Islet precursor cell (in vitro differentiated cells): ENCODE measurements at regions not wholly inside any gene's neighbourhood (a gene's known extent, or its start where the extent isn't known, plus 50 kb on each side); places are given as distances from the start of the nearest gene placed in this dataset.

ENCODE experiments used
- DNase-seq: peaks from one replicate; pipeline ENCODE4 v3.0.0-alpha.2; 2018

- DNase-seq = no peak
Observed at GRCh38 chr13:53207556-53207955, 178.9 kb downstream of the OLFM4 start.

DNA sequence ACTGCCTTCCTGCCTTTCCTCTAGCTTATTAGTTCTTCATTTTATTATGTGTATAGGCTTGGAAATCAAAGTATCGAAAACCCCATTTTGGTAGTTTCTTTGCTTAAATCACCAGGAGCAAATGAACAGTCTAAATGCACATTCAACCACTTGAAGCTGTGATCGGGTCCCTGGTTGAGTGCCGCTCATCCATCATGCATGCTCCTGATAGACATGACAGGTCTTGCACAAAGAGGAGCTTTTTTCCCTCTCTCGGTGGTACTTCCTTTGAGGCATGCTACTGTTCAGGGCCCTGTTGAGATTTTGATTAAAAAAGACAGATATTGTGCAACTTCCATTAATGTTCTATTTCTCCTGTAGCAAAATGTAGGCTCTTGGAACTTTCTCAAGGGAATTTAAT lies 185.8 kb downstream of the OLFM4 start:
- no peak for DNase-seq

- DNase-seq = no peak
Observed at GRCh38 chr13:53215563-53215962, 186.9 kb downstream of the OLFM4 start.

DNA sequence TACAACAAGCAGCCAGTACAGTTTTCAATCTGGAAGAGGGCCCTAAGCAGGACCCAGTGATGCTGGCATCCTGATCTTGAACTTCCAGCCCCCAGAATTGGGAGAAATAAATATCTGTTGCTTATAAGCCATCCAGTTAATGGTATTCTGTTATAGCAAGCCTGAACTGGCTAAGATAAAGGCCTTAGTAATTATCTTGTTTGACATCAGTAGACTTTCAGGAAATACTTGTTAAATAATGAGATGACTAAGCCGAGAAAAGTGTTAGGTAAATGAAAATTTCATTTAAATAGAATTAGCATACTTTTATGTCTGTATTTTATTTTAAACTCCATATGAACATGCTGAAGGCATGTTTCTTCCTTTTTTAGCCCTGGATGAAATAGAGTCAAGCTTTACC lies 188.2 kb downstream of the OLFM4 start:
- DNase-seq = no peak

GRCh38 chr13:53217194-53217593 lies 188.6 kb downstream of the OLFM4 start:
- DNase-seq = no peak

- no peak for DNase-seq
Observed at GRCh38 chr13:53220038-53220437, 191.4 kb downstream of the OLFM4 start.

DNA sequence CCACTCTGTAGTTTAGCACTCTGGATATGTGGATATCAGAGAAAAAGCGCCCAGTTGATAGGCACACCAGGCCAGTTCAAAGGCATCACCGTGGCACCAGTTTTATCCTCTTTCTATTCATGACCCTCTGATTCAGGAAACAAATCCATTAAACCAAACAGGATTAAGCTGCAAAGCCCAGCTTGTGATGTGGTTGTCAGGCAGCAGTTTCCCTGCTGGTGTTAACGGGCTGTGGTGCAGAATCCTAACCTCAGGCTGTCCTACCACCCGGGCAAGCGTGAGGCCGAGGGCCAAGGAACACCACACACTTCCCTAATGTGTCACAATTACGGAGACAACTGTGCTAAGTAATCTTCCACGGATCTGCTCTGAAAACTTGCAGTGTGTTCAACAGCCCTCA lies 209.1 kb downstream of the OLFM4 start:
- no peak for DNase-seq

- DNase-seq = peak; percentile 67
Observed at GRCh38 chr13:53238261-53238660, 209.6 kb downstream of the OLFM4 start.

DNA sequence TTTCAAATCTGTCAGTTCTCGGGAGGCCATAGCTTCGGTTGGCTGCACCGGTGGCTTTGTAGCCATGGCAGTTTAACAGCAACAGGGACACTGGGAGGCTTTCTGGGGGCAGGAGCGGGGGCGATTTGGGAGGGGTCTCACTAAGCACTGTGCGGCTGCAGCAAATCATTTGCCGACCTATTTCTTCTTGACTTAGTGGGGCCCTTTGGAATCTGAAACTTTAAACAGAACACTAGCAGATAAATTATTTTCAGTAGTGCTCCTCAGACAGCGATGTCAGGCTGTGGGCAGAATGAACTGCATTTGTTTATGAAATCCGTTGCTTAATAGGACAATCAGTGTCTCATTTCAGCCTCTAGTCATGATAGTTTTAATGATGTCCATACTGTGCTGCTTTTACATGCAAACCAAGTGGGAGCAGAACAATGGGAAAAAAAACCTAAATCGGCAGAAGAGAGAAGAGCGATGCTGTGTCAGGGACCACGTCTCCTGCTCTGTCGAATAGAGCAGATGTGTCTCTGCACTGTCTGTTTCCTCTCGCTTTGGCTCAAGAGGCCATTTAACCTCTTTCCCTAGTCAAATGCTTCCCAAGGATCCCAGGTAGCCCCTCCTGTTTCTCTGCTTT lies 211.9 kb downstream of the OLFM4 start:
- no peak for DNase-seq

- DNase-seq = no peak
Observed at GRCh38 chr13:53241891-53242348, 213.3 kb downstream of the OLFM4 start.

DNA sequence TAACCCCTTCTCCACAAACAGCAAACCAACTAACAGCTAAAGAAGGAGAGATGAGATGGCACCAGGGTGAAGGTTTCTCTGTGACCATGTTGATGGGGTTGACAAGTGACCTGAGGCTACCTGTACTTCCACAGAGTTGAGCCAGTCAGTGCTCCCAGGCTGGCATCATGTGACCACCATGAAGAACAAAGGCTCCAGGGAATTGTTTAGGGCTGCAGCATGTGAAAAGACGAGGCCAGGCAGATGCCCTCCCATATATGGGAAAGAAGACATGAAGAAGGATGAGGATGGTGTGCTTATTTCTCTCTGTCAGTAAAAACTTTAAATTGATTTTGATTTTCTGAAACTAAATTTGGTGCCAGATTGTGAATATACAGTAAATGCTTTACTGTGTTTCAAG lies 220.6 kb downstream of the OLFM4 start:
- DNase-seq = no peak

GRCh38 chr13:53250272-53250875 lies 221.8 kb downstream of the OLFM4 start:
- no peak for DNase-seq

DNA sequence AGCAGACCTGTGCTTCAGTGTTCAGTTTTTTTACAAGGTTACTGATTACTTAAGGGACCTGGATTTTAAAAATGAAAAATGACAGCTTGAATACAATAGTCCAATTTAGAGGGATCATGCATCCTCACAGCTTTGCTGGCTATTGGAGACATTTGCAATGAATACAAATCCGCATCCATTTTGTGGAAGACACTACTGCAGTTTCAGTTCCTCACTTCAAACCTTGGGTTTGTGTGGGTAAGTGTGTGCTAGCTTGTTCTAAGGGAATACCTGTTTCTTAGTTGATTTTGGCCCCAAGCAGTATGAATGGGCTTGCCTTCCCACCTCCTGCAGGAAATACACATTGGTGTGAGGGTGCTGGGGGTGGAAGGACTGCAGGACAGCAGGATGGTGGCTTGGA lies 222.4 kb downstream of the OLFM4 start:
- no peak for DNase-seq

DNA sequence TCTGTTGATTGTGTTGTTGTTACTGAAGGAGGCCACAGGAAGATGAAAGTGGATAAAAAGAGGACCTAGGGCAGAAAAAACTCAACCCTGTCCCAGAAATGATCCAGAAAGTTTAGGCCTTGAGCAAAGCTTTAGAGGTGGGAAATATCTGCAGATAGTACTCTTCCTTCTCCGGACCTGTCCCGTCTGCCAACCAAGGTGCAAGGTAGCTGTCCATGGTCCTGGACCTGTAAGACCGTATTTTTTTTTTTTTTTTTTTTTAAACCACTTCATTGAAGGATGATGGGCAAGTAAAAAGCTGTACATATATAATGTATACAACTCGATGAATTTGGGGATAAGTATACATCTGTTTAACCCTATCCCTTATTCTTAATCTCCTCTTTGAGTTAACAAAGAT lies 225.9 kb downstream of the OLFM4 start:
- DNase-seq = no peak

DNA sequence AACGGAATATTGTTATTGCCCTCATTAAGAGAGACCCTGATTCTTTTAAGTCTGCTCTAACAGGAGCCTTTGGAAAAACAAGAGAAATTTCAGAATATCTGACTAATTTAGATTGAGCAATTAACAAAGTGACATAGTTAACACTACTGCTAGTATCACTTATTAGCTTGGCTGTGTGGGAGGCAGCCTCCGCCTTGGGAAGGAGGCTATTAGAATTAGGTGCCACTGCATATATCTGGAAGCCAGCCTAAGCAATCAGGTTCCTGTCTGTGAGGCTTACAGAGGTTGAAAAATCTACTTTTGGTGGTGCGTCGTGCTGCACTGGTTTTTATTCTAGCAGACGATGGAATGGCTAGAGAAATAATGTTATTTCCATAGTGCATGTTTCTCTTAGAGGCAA lies 227.2 kb downstream of the OLFM4 start:
- DNase-seq = no peak

DNA sequence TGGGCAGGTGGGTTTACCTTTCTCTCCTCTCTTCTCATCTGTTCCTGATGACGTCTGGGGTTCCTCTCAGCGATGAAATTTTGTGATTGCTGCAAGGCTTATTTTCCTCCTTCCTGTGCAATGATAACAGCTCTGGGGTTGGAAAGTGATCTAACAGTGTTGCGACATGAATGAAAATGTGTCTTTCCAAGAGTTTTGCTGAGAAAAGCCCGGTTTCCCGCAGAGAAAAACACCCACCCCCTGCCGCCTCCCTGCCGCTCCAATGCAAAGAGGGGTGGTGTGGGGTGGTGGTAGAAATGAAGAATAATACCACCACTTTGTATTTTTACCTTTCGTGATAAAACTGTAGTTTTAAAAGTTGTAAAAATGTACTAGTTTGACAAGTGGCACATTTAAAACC lies 232.0 kb downstream of the OLFM4 start:
- no peak for DNase-seq

DNA sequence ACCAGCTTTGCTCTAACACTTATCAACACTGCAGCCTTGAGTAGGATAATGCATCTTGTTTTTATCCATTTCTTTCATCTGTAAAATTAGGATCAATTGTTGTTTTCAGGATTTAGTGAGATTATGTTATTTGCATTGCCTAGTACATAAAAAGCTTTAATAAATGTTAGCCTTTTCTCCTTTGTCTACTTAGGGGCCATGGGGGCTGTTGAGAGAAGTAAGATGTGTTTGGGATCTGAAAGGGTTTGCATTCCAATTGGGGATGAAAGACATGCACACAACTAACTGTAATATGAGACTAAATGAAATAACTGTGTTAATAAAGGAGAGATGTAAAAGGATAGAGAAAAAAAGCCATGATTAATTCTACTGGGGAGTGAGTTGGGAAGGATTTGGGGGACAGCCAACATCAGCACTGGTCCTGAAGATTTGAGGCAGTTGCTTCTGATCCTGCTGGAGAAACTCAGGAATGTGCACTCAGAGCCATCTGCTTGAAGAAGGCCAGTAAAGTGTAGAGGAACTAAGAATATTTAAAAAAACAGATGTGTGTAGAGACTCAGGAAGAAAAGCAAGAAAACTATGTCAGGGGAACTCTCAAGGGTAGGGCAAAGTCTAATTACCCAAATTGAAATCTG lies 236.3 kb downstream of the OLFM4 start:
- DNase-seq = peak; percentile 8

DNA sequence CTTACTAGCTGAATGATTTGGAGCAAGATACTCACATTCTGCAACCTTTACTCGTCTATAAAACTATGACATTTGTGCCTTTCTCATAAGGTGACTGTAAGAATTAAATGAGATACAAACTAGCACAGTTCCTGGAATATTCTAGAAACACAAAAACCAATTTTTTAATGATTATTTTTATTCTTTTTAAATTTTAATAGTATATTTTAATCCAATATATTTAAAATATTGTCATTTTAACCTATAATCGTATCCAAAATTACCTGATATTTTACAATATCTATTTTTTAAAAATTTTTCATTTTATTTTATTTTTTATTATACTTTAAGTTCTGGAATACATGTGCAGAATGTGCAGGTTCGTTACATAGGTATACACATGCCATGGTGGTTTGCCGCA lies 238.1 kb downstream of the OLFM4 start:
- DNase-seq = no peak

GRCh38 chr13:53269634-53270033 lies 241.0 kb downstream of the OLFM4 start:
- DNase-seq = peak; percentile 10

GRCh38 chr13:53272873-53273272 lies 244.3 kb downstream of the OLFM4 start:
- DNase-seq = no peak

GRCh38 chr13:53276265-53276664 lies 247.7 kb downstream of the OLFM4 start:
- DNase-seq = no peak

GRCh38 chr13:53281677-53282076 lies 253.1 kb downstream of the OLFM4 start:
- no peak for DNase-seq

DNA sequence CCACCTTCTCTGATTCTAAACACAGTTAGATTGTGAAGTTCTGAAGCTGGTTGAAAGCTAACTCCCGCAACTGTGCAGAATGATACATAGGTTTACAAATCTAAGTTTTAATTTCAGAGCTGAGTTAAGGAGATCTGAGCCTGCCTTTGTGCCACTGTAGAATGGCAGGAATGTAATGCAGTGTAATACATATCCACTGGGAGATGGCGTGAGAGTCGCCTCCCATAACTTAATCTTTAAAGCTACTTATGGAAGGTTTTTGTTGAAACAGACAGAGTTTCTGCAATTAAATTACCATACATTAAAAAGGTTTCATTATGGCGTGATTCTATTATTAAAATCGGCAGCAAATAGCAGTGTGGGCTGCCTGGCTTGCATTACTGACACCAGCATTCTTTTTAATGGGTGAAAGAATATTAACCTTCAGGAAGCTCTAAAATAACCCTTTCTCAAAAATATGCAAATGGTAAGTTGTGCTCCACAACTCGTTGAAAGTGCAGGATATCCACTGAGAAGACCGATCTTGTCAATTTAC lies 257.4 kb downstream of the OLFM4 start:
- DNase-seq = no peak

DNA sequence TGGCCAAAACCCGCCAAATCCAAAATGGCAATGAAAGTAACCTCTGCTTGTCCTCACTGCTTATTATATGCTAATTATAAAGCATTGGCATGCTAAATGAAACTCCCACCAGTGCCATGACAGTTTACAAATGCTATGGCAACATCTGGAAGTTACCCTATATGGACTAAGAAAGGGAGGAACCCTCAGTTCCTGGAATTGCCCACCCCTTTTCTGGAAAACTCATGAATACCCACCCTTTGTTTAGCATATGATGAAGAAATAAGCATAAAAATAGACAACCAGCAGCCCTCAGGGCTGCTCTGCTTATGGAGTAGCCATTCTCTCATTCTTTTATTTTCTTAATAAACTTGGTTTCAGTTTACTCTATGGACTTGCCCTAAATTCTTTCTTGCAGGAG lies 269.8 kb downstream of the OLFM4 start:
- no peak for DNase-seq
